GM23248 (cell line): ENCODE measurements at regions not wholly inside any gene's neighbourhood (a gene's known extent, or its start where the extent isn't known, plus 50 kb on each side); places are given as distances from the start of the nearest gene placed in this dataset.

Source experiments
- EZH2 ChIP-seq: fragments of 200-600 bp; sonication (generic); IDR thresholded peaks from 2 replicates; pipeline ENCODE4 v1.6.1; 2018; ENCODE audit warnings: antibody characterized with exemption, mild to moderate bottlenecking; ENCODE audit not compliant: insufficient read depth, poor library complexity, severe bottlenecking
- EZH2phosphoT487 ChIP-seq: fragments of 200-600 bp; sonication (generic); IDR thresholded peaks from 2 replicates; pipeline ENCODE4 v1.6.1; 2018; ENCODE audit warnings: antibody characterized with exemption, moderate library complexity, mild to moderate bottlenecking, low read depth; ENCODE audit not compliant: insufficient read depth

DNA sequence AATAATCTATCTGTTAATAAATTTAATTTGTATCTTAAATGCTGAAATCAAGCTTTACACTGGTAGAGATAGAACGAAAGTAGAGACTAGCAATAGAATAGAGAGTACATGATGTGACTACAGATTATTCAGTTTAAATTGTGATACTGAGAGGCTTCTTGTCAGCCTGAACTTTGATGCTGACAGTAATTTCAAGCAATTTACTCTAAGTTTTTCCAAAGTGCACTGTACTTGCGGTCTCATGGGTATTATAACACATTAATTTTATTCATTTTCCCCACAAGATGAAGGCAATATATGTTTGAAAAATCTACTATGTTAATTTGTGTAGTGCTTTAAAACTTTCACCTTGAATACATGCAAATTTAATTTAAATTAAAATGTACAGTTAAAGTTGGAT is 914.0 kb upstream of the FBXO33 start:
- TF ChIP-seq EZH2 (no peak), EZH2phosphoT487 (no peak)
